ENCODE measurements at regions not wholly inside any gene's neighbourhood (a gene's known extent, or its start where the extent isn't known, plus 50 kb on each side); places are given as distances from the start of the nearest gene placed in this dataset.
"Not testable (repeated sequence)": the region's sequence is repeated elsewhere in the genome, so short reads cannot be mapped to it uniquely, and the experiment has no call there.

DNA sequence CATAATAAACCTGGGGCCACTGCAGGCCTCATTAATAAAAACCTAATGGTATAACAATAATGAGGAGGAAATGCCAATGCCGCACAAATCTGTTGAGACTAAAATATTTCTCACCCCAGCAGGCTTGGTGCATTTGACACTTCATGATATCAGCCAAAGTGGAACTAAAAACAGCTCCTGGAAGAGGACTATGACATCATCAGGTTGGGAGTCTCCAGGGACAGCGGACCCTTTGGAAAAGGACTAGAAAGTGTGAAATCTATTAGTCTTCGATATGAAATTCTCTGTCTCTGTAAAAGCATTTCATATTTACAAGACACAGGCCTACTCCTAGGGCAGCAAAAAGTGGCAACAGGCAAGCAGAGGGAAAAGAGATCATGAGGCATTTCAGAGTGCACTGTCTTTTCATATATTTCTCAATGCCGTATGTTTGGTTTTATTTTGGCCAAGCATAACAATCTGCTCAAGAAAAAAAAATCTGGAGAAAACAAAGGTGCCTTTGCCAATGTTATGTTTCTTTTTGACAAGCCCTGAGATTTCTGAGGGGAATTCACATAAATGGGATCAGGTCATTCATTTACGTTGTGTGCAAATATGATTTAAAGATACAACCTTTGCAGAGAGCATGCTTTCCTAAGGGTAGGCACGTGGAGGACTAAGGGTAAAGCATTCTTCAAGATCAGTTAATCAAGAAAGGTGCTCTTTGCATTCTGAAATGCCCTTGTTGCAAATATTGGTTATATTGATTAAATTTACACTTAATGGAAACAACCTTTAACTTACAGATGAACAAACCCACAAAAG, 580.9 kb upstream of the TMEFF2 start:
- DNase-seq (ENCODE audit: low spot score): no peak

DNA sequence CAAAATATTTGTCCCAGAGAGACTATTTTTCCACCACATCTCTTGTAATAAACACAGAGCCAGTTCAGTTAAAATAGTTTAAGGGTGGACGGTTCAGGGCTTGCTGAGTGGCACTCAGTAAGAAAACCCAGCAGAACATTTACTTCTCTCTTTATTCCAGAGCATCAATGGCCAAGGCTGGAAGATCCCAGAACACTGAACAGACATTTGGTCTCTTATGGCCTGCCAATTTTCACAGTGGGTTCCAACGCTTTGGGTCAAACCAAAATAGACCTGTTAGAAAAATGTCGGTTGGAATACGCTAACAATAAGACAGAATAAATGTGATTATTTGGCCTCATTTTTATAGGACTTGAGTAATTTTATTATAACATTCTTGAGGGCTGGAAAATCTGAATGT, 580.3 kb upstream of the TMEFF2 start:
- no peak for DNase-seq (ENCODE audit: low spot score)

DNA sequence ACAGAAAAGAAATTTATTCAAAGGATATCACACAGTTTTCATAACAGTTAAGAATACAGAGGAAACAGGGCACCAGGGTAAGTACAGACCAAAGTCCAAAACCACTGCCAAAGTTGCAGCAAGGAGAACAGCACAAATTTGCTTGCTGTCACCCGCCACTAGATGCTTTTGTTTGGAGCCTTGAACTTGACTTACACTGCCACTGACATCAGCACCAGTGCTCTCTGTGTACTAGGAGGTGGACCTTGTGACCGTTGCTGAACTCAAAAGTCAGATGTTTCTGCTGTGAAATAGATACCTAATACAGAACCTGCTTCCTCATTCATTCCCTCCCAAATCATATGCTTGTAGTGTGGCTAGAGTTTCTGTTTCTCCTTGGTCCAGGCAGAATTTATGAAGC, 578.3 kb upstream of the TMEFF2 start:
- no peak for DNase-seq (ENCODE audit: low spot score)

DNA sequence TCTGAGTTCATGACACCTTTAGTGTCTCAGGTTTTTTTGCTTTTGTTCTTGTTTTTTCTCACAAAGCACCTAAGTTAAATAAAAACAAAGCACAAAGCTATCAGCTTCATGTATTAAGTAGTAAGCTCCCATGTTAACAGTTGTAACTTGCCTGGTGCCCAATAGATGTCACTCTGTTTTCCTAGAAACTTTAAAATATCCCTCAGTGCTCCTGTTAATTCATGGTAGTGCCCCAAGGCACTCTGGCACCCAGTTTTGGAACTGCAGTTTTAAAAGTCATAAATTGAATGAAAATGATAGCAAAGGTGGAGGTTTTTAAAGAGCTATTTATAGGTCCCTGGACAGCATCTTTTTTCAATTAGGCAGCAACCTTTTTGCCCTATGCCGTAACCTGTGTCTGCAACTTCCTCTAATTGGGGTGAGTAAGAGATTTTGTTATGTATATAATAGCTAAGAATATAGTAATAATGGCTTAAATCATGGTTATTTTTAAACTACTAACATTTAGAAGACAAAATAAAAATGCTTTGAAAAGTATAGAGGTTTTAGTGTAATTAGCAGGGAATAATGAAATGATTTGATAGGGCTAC, 555.0 kb upstream of the TMEFF2 start:
- no peak for DNase-seq (ENCODE audit: low spot score)

DNA sequence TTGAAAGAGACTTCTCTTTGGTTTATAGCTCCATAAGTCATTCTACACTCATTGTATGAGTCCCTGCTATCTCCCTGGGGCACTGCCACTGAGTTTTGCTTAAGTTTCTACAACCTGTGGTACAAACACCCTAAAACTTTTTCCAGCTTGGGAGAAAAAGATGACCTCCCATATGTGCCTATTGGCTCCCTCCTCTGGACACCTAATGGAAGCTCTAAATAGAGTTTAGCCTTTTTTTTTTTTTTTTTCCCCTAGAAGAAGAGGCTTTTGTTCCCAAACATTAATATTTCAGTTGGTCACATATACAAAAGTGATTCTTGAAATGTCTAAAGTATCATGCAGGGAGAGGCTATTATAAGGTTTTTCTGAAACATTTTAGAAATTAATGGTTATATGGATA, 547.2 kb upstream of the TMEFF2 start:
- no peak for DNase-seq (ENCODE audit: low spot score)

DNA sequence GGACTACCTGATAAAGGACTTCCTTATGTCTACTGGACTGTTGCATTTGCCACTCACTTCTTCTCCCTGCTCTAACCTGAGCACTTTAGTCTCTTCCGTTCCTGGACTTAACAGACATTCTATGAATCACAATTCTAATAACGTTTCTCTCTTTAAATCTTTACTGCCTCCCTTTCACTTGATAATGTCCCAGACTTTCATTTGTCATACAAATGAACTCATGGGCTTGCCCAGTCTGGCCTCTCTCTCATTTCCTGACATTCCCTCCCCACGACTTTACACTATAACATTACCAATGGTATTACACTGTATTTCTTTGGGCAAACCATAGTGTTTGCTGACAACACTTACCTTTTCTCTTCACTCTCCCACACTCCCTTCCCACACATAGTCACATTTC, 540.7 kb upstream of the TMEFF2 start:
- DNase-seq (ENCODE audit: low spot score): no peak

DNA sequence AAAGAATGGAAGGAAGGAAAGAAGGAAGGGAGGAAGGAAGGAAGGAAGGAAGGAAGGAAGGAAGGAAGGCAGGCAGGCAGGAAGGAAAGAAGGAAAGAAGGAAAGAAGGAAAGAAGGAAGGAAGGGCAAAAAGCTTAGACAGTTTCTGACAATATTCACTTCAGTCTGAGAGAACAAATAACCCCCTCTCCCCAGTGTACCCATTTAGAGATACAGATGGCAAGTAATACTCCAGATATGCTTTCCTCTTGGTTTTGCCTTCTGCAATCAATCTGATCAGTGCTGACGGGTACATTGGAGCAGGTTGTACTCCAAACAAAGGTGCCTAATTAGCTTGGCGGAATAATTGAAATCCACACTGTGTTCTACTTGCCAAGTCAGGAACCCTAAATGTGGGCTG, 534.6 kb upstream of the TMEFF2 start:
- no peak for DNase-seq (ENCODE audit: low spot score)

DNA sequence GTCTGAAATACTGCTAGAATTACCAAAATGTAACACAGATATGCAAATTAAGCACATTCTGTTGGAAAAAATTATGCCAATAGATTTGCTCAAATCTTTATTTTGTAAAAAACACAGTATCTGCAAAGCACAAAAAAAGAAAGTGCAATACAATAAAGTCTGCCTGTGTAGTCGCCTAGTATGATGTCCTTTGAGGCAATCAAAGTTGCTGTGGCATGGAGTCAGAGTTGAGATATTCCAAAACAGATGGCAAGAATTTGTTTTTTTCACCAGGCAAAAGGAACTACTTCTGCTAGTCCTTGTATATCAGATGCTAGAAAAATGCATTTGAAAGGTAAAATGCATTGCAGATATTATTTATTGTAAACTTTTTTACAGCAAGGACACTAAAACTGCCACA, 531.3 kb upstream of the TMEFF2 start:
- DNase-seq (ENCODE audit: low spot score): no peak

DNA sequence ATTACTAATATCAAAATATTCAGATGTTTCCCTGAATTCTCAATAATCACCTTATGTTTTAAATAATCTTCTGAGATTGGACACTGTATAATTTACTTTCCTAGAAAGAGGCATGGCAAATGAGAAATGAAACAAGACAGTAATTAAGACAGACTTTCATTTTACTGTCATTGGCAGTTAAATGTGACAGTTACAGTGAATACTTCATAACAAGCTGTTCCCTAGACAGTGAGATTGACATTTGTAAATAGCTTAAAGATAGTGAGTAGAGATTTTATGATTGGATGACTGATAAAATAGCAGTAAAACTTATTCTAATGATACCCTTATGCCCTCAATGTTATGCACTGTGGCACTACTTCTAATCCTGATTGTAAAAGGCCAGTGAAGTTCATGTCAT, 524.9 kb upstream of the TMEFF2 start:
- no peak for DNase-seq (ENCODE audit: low spot score)

DNA sequence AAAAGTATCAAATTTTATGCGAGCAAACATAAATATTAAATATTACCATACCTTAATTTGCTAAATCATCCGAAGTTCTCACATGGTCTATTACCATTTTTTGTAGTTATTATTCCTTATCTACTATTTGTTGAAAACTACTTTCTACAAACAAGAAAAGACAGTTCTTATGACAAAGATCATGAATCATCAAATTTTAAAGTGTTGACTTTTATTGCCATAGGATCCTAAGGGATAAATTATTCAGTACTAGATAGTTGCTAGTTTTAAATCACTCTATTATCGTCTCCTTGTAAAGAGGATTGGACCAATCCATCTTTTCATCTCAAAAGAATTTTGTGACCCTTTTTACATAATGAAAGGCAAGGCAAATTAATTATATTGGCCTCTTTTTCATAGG, 523.6 kb upstream of the TMEFF2 start:
- DNase-seq (ENCODE audit: low spot score): no peak

DNA sequence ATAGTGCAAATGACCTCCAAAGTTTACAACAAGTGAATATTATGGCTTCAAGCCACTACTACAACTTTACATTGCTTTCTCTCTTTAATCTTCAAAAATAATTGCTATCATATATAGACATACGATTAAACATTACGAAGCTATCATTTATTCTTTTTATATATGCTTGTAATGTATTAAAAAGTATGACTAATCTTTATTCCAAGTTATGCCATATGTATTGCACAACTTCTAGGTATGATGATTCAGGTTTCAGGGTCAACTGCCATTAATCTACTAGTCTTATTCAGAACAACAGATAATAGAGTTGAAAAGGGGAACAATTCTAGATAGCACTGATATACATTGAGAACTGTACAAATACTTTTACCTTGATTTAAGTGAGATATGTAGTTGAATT, 506.2 kb upstream of the TMEFF2 start:
- DNase-seq (ENCODE audit: low spot score): no peak

DNA sequence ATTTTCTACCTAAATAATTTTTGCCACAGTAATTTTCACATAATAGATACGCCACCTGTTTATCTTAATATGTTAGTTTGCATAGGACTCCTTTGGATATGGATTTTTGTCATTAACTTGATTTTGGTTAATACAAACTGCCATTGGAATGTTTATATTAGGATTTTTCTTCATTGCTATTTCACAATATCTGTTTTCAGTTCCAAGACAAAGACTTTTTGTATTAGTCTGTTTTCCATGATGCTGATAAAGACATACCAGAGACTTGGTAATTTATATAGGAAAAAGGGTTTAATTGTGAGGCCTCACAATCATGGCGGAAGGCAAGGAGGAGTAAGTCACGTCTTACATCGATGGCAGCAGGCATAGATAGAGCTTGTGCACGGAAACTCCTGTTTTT, 503.1 kb upstream of the TMEFF2 start:
- DNase-seq (ENCODE audit: low spot score): no peak

DNA sequence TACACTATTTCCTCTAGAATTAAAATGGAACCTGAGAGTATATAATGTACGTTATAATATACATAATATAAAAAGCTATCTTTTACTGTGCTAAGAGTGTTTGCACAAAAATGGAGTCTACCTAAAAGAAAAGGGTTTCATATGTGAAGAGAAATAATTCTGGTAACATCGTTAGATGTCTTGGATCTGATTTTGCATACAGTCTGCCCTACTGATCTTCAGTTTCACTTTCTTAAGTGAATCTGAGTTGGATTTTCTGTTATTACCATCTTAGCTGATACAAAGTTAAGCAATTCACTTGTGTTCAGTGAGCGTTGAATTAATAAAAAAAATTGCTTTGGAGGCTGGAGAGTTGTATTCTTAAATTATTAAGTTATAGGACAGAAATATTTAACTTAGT, 502.1 kb upstream of the TMEFF2 start:
- no peak for DNase-seq (ENCODE audit: low spot score)

DNA sequence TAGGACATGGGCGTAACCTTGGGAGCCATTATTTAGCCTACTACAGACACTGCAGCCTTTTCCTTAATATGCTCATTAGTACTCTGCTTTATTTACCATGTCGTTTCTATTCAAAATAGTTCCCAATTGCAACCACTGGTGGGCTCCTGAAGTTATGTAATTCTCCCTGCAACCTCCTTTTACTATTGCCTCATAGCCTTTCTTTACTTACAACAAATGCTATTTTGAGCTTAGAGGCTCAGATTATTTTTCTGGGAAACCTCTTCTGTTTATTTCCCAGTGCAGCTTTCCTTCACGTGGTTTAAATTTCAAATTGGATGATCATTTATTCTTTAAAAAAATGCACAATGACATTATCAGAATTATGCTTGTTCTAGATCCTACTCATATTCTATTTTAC, 492.3 kb upstream of the TMEFF2 start:
- no peak for DNase-seq (ENCODE audit: low spot score)

DNA sequence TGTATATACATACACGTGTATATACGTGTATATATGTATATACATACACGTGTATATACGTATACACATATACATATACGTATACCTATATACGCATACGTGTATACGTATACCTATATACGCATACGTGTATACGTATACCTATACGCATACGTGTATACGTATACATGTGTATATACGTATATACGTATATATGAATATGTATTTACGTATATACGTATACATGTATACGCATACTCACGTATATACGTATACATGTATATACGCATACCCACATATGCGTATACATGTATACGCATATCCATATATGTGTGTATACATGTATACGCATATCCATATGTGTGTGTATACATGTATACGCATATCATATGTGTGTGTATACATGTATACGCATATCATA, 487.8 kb upstream of the TMEFF2 start:
- DNase-seq (ENCODE audit: low spot score): not testable (repeated sequence)

DNA sequence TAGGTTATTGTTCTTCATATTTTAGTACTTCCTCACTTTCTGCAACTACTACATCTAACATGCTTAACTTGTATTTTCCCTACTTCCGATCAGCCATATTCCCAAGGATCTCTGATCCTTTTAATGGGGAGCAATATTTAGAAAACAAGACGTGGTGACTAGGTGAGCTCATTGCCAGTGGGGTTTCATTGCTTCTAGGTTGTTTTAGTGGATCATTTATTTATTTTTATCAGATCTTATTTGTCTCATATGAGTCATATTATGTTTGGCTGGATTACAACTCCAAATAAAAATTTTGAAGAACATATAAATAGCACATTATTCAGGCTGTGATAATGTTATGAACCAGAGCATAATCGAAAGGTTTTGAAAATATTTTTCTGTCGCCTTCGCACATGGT, 480.9 kb upstream of the TMEFF2 start:
- no peak for DNase-seq (ENCODE audit: low spot score)

DNA sequence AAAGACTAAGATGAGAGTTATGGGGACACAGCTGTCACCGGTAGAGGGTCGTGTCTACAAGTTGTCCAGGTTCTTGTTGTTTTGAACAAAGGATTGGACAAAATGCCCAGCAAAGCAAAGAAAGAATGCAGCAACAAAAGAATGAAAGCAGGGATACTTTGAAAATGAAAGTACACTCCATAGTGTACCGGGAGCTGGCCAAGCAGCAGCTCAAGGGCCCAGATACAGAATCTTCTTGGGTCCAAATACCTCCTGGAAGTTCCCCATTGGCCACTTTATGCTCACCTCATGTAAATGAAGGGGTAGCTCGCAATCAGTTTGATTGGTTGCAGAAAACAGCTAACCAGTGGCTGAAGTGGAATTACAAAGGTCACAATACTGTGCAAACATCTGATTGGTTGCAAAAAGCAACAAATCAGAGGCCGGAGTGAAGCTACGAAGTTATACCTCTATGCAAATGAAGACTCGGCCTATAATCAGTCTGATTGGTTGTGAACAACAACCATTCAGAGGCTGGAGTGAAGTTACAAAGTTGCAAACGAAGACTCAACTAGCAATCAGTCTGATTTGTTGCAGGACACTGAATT, 474.9 kb upstream of the TMEFF2 start:
- DNase-seq (ENCODE audit: low spot score): no peak

DNA sequence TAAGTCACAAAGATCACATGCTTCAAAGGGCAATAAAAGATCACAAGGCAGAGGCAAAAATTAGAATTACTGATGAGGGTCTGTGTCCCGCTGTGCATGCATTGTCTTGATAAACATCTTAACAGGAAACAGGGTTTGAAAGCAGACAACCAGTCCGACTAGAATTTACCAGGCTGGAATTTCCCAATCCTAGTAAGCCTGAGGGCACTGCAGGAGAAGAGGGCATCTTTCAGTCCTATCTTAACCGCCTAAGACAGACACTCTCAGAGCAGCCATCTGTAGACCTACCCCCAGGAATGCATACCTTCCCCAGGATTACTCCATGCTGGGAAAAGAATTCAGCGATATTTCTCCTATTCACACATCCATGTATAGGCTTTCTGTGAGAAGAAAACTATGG, 465.8 kb upstream of the TMEFF2 start:
- DNase-seq (ENCODE audit: low spot score): not testable (repeated sequence)

DNA sequence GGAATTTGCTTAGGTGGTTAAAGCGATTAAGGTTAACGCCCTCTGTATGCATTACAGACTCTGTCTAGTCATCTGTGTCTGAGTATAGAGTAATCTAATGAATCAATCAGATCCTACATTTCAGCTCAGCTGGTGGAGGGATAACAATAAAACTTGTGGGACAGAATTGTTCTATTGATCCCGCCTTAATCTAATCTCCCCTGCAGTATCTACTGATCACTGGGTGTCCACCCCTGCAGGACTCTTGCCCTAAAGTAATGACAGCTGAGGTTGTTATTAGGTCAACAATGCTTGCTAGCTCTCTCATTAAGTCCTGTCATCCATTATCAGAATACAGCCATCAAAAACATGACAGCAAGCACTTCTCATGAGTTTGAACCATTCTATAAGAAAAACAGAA, 462.6 kb upstream of the TMEFF2 start:
- no peak for DNase-seq (ENCODE audit: low spot score)

DNA sequence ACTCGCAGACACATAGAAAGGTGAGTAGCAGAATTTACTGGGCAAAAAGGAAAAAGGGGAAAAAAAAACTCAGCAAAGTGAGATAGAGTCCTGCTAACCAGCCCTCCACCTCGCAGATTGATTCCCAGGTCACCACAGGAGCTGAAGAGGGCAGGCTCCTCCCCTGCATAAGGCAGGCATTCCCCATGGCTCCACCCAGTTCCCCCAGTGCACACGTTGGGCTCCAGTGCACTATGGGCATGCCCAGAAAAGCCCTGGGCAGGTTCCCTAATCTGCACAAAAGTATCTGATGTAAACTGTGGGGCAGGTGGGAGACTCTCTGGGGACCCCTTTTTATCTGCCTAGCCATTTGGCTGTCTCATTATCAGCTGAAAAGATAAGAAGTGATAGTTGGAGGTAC, 461.2 kb upstream of the TMEFF2 start:
- DNase-seq (ENCODE audit: low spot score): no peak

DNA sequence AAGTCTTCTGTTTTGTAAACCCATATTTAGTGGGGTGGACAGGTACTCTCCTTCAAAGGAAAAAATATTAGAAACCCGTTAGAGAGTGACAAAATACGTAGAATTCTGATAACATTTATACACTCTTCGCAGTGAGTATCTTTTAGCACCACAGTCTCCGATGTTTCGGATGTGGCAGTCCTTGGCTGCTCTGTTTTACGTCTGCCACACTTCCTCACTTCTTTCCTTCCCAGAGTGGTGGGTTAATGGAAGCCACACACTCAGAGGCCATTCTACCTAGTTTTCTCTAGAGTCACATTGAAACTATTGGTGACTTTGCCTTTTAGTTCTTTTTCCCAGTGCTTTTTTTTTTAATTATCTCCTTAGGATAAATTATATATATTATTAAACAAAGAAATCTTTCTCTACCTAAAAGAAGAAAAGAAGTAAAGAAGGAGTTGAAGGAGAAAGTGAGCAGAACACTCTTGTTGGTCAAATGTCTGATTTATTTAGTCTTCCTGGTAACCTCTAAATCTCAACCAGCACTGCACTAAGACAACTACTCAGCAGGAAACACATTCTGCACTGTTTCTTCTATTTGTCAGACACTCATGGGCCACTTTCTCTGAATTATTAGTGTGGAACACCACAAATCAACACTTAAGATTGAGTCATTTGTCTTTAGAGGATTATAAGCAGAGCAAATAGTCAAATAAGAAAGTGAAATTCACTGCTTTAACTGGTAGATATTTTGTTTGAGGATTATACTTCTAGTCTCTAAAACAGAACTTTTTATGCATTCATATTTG, 451.3 kb upstream of the TMEFF2 start:
- no peak for DNase-seq (ENCODE audit: low spot score)

DNA sequence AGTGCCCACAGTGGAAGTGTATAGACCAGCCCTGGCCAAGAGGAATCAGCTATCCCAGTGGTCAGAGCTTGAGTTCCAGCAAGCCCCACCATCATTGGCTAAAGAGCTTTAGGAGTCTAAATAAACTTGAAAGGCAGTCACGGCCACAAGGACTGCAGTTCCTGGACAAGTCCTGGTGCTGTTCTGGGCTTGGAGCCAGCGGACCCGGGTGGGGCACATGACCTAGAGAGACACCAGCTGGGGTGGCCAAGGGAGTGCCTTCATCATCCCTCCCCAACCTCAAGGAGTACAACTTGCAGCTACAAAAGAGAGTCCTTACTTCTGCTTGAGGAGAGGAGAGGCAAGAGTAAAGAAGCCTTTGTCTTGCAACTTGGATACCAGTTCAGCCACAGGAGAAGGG, 439.8 kb upstream of the TMEFF2 start:
- DNase-seq (ENCODE audit: low spot score): no peak

DNA sequence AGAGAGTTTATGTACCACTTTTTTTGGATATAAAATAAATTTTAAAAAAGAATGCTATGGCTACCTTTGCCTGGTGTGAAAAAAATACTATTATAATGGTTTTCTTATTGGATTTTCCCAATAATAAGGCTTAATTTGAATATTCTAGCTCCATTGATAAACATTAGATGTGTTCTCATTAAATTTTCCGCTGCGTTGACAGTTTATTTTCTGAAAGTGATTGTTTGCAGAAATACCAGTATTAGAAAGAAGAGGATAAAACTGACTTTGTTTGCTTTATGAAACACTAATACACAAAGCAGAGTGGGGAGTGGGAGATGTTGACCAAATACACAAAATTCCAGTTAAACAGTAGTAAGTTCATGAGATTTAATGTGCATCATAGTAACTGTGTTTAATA, 433.3 kb upstream of the TMEFF2 start:
- no peak for DNase-seq (ENCODE audit: low spot score)
